GM21619 (cell line): ENCODE measurements at regions not wholly inside any gene's neighbourhood (a gene's known extent, or its start where the extent isn't known, plus 50 kb on each side); places are given as distances from the start of the nearest gene placed in this dataset.

Experiments
- ATAC-seq: cut with Tn5 transposase; IDR thresholded peaks from one replicate; pipeline ENCODE4 v1.9.1; 2021; ENCODE audit not compliant: unreplicated experiment

DNA sequence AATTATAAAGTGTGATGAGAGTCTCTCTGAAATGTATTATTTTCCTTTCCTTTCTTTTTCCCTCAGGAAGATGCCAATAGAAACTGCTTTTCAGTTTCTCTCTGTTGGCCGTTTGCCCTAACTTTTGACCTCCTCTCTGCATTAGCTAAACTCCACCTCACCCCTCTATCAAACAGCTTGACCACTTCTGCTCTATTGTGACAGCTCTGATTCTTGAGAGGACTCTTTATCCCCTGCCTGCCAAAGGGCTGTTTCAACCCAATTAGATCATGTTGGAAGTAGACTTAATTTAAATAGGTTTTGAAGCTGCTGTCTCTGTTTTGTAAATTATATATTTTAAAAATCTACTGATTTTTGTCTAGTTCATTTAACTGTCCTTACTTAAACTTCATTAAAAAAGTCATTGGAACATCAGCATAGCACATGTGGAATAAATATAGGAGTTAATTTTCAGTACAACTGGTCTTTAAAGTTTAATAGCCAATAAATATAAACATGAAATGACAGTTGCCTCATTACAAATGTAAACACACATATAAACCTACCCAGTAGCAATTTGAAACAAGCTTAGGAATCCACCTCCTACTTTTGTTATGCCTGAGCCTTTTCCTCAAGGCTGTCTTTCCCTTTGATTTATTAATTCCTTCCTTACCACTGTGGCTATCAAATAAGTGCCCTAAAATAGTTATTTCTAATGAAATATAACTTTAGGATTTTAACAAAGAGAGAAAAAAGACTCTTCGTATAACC is 152.0 kb downstream of the CHRM3 start:
- no peak for ATAC-seq

DNA sequence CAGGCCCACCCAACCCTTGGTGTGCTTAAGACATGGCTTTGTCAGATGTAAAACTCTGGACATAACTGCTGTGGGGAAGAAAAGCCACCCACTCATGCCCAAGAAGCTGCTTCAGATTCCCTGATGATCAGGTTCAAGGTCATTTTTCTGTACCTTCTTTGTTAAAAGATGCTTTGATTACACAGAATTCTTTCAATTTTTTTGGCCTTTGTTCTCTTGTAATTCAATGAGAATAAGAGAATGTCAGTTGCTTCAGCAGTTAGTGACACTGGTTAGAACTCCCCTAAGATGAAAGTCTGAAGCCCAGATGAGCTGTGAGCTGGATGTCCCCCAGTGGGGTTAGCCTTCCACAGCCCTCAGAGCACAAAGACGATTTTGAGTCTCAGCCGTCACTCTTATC is 152.7 kb downstream of the CHRM3 start:
- no peak for ATAC-seq

DNA sequence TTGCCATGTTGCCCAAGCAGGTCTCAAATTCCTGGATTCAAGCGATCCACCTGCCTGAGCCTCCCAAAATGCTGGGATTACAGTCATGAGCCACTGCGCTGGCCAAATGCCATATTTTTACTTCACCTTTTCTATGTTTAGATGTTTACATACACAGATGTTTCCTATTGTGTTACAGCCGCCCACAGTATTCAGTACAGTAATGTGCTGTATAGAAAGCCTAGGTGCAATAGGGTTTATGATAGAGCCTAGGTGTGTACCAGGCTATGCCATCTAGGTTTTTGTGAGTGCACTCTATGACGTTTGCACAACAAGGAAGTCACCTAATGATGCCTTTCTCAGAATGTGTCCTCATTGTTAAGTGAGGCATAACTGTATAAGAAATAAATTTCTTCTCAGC is 153.4 kb downstream of the CHRM3 start:
- no peak for ATAC-seq

DNA sequence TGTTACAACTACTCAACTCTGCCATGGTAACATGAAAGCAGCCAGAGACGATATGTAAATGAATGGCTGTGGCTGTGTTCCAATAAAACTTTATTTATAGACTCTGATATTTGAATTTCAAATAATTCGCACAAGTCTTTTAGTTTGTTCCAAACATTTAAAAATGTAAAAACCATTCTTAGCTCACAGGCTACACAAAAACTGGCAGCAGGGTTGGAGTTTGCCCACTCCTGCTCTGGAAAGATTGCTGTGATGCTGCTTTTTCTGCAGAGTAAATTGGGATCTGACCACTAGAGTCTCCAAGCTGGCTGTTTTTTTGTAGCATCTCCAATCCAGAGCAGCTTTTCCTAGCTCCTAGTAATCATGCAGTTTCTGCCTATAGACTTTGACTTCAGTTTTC is 157.5 kb downstream of the CHRM3 start:
- ATAC-seq, result no peak

DNA sequence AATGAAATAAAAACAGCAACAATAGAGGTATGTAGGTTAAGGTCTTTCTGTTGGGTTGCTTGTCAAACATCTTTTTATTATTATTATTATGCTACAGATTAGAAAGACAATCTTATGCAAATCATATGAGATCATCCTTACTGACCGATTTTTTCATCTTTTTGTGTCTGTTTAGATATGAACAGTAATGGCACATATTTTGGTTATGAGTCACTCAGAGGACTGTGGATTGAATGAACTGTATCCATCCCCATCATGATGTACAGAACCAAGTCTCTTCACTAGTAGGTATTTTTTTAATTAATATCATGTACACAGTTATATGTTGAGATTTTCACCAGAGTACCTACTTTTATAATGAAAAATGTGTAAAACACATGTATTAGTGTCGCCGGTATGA is 159.1 kb downstream of the CHRM3 start:
- no peak for ATAC-seq

DNA sequence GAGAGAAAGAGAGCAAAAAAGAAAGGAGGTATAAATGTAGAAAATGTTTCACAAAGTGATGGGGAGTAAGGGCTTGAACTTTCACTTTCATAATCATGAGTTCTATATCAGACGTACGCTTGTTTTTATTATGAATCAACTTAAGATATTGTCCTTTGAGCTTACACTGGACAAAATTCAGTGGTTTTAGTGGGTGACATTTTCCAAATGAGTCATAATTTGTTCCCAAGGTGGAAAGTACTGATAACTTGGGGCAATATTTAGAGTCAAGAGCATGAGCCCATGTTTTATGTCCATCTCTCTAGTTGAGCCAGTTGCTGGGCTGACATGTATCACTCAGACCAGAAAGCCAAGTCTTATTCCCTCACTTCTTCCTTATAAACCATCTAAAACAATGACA is 161.6 kb downstream of the CHRM3 start:
- ATAC-seq, result no peak

GRCh38 chr1:239550178-239550577 is 163.8 kb downstream of the CHRM3 start:
- no peak for ATAC-seq

GRCh38 chr1:239555350-239555749 is 169.0 kb downstream of the CHRM3 start:
- no peak for ATAC-seq

- ATAC-seq, result no peak
Measured at GRCh38 chr1:239558559-239558958, 172.2 kb downstream of the CHRM3 start.

DNA sequence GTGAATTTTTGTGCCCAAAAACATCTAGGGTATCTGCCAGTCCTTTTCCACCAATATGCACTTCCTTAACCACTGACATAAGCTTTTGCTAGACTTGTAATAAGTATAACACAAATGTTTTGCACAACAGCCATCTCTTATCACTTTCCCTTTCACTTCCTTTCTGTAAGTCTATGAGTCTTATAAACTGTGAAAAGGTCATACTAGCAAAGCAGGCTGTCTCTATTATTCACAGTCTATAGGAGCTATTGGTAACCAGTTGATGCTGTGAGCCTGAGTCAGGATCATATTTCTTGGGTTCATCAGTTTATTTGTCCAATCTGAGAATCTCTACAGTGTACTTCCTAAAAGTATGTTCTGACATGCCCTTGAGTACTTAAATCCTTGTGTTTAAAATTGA is 172.6 kb downstream of the CHRM3 start:
- ATAC-seq, result no peak

GRCh38 chr1:239560921-239561320 is 174.6 kb downstream of the CHRM3 start:
- no peak for ATAC-seq

DNA sequence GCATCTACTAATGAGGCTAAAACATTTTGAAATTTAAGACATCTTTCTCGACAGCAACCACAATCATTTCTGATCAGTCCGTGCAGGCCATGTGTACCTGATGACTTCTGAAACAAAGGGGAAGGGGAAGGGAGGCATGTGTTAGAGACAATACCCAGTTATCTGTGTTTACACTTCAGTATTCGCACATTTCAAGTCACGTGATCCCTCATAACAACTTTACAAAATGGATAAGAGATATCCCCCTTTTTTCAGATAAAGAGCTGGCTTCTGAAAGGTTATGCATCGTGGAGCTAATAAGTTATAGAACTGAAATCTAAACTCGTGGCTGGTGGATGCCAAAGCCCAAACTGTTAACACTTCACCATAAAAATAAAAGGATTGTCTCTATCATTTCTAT is 175.7 kb downstream of the CHRM3 start:
- ATAC-seq, result no peak

DNA sequence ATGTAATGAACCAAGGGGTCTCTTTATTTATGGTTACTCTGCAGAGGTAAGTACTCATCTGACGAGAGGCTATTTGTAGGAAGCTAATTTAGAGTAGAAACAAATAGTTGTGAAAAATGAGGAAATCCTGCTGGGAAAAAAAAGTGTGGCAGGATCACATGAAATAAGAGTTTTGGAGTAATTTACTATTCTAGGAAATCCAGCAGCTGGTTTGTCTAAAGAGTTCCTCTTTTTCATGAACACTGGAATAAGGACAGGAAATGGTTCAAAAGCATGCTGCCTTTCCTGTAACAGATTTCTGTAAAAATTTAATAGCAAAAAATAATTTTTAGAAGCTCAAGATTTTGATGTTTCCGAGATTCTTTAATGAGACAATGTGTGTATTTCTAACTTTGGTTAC is 177.3 kb downstream of the CHRM3 start:
- no peak for ATAC-seq

DNA sequence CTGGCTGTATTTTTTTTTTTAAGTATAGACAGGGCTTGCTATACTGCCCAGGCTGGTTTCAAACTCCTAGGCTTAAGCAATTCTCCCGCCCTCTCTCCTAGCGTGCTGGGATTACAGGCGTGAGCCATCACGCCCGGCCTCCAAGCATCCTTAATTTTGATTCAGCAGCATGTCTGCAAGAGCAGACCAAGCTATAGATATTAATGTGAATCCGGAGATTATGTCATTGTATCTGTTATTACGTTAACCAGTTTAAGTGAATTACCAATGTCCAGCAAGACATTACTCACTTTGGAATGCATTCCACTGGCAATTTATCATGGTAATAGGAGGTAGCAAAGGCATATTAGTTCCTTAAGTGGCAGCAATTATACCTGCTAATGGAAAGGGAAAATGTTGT is 179.7 kb downstream of the CHRM3 start:
- no peak for ATAC-seq

- no peak for ATAC-seq
Measured at GRCh38 chr1:239570878-239571277, 184.5 kb downstream of the CHRM3 start.

DNA sequence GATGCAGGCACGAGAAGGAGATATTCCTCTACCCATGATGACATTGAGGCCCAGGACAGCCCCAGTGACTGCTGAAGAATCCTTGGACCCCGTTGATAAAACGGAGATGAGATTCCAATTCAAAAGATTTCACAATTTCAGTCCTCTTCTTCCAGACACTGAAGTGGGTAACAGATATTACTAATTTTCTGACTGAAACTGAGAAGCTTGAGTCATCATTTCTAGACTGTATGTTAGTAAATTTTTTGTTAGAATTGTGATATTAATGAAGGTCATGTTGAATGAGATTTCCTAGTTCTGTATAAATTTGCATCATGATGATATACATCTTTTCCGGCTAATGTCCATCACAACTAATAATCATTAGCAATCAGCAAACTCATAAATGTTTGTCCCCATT is 185.8 kb downstream of the CHRM3 start:
- no peak for ATAC-seq

GRCh38 chr1:239574112-239574511 is 187.7 kb downstream of the CHRM3 start:
- no peak for ATAC-seq

DNA sequence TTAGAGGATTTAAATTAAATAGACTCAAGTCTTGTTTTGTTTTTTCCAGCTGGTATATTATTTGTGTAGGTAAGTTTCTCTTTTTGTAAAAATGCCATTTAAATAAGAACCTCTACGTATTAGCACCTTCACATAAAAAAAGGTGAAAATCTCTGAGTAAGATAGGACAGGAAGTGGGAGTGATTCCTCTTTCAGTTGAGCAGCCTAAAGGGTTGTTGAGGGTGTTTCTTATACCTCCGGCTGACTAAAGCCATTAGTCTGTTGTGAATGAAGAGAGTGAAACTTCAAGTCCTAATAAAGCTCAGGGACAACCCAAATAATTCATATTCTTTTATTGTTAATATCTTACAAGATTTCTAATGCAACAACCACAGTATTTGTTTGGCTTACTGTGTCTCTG is 188.7 kb downstream of the CHRM3 start:
- ATAC-seq, result no peak

DNA sequence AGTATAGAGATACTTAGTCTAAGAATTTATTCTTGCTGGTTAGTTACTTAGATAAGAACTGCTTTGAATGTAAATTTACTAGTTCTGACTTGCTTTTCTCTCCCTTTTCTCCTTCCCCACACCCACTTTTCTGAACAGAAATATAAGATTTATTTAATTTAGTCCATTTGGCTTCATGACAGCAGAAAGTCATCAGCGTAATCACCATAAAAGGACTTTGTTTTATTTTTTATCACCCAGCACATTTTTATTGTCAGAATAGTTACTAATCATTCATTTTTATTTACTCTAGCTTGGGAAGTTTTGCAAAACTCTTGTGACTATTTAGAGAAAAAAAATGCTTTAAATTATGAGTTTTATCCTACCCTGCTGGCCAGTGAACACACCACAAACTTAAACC is 197.2 kb downstream of the CHRM3 start:
- ATAC-seq, result no peak

DNA sequence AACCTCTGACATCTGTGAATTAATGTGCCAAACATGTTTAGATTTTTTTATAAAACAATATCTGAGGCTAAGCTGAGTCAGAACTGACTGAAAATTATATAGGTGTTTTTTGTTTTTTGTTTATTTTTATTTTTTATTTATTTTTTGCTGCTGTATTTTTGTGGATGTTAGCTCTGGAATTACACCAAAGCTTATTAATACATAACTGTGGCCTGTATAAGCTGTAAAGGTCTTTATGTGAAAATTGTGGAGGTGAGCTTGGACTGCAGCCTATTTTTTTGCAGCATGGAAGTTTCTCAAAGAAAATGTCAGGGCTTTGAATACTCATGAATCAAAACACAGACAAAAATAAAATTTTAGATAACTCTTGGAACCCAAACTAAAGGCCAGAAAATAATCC is 199.8 kb downstream of the CHRM3 start:
- ATAC-seq, result no peak

DNA sequence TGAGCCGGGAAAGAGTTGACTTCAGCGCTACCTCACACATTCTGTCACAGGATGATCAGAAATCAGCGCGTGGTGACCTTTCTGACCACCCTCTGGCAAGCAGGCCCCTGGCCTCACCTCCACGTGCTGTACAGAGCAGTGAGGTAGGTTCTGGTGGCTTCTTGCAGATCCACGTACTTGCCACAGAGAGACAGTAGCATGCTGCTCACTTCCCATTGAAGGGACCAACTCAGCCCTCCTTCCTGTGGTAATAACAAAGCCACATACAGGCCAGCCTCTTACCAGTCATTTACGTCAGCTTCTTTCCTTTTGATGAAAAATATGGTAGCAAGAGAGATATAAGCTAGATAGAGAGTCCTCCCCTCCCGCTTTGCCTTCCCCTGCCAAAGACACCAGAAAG is 200.7 kb downstream of the CHRM3 start:
- no peak for ATAC-seq

- no peak for ATAC-seq
Measured at GRCh38 chr1:239587574-239588369, 201.4 kb downstream of the CHRM3 start.

DNA sequence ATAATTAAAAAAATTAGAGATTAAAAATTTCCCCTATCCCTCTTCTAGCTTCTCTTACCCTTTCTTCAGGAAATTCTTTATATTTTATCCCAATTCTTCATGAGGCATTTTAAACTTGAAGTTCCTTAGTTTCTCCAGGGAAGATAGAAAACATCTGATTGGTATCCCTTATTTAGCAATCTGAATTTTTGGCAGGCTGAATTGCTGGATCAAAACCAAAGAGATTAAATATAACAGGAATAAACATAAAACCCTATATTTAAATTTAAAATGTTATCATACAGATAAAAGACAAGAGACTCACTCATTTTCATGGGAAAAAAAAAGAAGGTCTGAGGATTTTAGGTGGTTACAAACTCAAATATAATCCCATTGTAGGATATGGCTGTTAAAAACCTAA is 204.2 kb downstream of the CHRM3 start:
- no peak for ATAC-seq
